ENCODE measurements at regions not wholly inside any gene's neighbourhood (a gene's known extent, or its start where the extent isn't known, plus 50 kb on each side); places are given as distances from the start of the nearest gene placed in this dataset.

- no peak for TF ChIP-seq POLR2AphosphoS5 (IDR thresholded peaks at IDR 0.05; ENCODE audit: low read depth, low read length)
- TF ChIP-seq POLR2A (IDR thresholded peaks at IDR 0.05; ENCODE audit: low read depth, low read length) = no peak
- TF ChIP-seq TAF1 (IDR thresholded peaks at IDR 0.05; ENCODE audit: borderline replicate concordance, low read depth, low read length) = no peak
- DNase-seq (ENCODE audit: insufficient read length) (no peak), FAIRE-seq (no peak)
These were observed 211.1 kb upstream of the LRFN2 start for GRCh38 chr6:40798069-40798770.

DNA sequence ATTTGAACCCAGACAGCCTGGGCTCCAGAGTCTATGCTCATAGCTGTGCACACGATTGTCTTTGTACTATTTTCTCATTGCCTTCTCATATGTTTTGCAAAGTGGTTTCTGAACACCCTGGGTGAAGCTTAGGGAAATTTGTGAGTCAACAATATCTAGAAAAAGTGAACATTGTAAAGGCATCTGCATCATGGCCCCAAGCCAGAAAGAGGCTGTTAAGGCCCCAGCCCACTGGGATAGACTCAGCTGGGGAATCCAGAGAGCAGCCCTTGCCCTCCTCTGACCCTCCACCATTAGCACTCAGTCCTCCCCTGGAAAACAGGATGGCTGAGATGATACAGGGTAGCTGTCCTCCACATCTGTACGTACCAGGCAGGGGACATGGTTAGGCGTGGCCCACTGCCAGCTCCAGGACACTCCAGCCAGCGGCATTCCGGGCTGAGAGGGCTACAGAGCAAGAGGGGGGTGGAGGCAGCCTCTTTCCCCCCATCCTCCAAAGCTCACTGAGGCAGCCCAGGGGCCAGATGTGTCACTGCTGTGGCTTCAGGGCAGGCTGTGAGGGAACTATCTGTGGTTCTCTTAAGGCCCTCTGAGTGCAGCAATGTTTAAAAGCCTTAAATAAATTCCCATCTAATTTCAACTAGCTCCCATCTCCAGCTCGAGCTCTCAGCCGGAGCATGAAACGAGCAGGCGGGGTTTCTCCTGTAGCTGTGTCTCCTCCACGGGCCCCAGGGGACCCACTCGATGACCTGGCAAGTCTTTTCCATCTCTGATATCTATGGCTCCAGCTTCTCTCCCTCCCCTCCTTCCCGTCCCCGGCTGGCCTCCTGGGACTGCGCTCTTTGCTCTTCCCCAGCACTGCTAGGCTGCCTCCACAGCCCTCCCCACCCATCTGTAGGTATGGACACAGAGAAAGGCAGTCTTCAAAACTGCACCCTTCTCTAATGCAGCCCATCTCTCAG, 209.4 kb upstream of the LRFN2 start:
- TF ChIP-seq TAF1 (IDR thresholded peaks at IDR 0.05; ENCODE audit: borderline replicate concordance, low read depth, low read length) = no peak
- FAIRE-seq (no peak), DNase-seq (ENCODE audit: insufficient read length) (no peak)

DNA sequence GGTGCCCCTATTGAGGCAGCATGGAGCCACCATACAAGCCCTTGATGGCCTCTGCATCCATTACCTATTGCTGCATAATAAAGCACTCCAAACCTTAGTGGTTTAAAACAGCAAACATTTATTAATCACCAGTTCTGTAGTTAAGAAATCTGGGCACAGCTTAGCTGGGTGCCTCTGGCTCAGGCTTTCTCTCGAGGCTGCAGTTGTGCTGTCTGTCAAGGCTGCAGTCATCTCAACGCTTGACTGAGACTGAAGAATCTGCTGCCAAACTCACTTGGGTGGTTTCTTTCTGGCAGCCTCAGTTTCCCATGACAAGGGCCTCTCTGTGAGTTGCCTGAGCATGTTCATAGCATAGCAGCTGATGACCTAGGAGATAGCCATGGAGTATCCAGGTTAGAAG, 207.4 kb upstream of the LRFN2 start:
- no peak for DNase-seq (ENCODE audit: insufficient read length)
- FAIRE-seq = no peak
- no peak for TF ChIP-seq POLR2A (IDR thresholded peaks at IDR 0.05; ENCODE audit: low read depth, low read length)
- TF ChIP-seq POLR2AphosphoS5 (IDR thresholded peaks at IDR 0.05; ENCODE audit: low read depth, low read length) = no peak
- no peak for TF ChIP-seq TAF1 (IDR thresholded peaks at IDR 0.05; ENCODE audit: borderline replicate concordance, low read depth, low read length)

GRCh38 chr6:40792183-40792582, 205.0 kb upstream of the LRFN2 start:
- no peak for FAIRE-seq
- DNase-seq (ENCODE audit: insufficient read length) = no peak

DNA sequence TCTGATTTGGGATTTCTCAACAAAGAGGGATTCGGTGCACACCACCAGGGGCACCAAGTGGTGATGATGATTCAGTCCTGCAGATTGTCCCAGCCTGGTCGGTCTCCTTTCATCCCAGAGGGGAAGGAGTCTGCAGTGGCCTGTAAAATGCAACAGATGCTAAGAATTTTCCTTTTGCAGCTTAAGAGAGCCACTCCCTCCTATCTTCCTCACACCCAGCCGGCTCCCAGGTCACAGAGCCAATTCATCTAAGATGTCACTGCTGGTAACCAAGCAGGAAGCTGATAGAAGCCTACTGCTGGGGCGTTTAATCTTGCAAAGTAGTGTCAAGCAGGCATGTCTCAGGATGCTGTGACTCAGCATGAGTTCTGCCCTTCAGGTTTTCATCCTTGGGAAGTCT, 203.8 kb upstream of the LRFN2 start:
- no peak for TF ChIP-seq TAF1 (IDR thresholded peaks at IDR 0.05; ENCODE audit: borderline replicate concordance, low read depth, low read length)
- TF ChIP-seq POLR2AphosphoS5 (IDR thresholded peaks at IDR 0.05; ENCODE audit: low read depth, low read length) = no peak
- no peak for TF ChIP-seq POLR2A (IDR thresholded peaks at IDR 0.05; ENCODE audit: low read depth, low read length)
- FAIRE-seq (no peak), DNase-seq (ENCODE audit: insufficient read length) (no peak)

More at GRCh38 chr6:40792183-40792582, 205.0 kb upstream of the LRFN2 start:
- TF ChIP-seq TAF1 (IDR thresholded peaks at IDR 0.05; ENCODE audit: borderline replicate concordance, low read depth, low read length) = no peak

- FAIRE-seq (no peak), DNase-seq (ENCODE audit: insufficient read length) (no peak)
- TF ChIP-seq POLR2A (IDR thresholded peaks at IDR 0.05; ENCODE audit: low read depth, low read length) = no peak
- no peak for TF ChIP-seq POLR2AphosphoS5 (IDR thresholded peaks at IDR 0.05; ENCODE audit: low read depth, low read length)
- TF ChIP-seq TAF1 (IDR thresholded peaks at IDR 0.05; ENCODE audit: borderline replicate concordance, low read depth, low read length) = no peak
These were observed 201.8 kb upstream of the LRFN2 start for GRCh38 chr6:40788661-40789655.

DNA sequence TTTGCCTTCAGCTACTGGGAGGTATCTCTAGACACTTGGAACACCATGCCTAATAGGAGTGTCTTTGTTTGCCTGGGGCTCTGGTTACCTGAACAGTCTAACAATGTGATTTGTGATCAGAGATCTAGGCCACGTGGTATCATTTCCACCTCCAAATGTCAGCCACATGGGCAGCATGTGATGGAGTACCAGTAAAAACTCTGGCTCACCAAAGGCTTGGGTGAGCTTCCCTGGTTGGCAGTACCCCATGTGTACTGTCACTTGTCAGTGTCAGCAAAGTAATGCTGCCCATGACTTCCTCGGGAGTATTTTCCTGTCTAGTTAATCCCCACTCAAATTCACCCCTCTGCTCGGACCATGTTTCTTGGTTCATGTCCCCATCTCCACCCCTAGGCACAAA, 195.2 kb upstream of the LRFN2 start:
- TF ChIP-seq POLR2A (IDR thresholded peaks at IDR 0.05; ENCODE audit: low read depth, low read length) = no peak
- no peak for TF ChIP-seq TAF1 (IDR thresholded peaks at IDR 0.05; ENCODE audit: borderline replicate concordance, low read depth, low read length)
- TF ChIP-seq POLR2AphosphoS5 (IDR thresholded peaks at IDR 0.05; ENCODE audit: low read depth, low read length) = no peak
- FAIRE-seq (no peak), DNase-seq (ENCODE audit: insufficient read length) (no peak)

GRCh38 chr6:40780637-40781036, 193.5 kb upstream of the LRFN2 start:
- FAIRE-seq = no peak
- TF ChIP-seq POLR2AphosphoS5 (IDR thresholded peaks at IDR 0.05; ENCODE audit: low read depth, low read length) (no peak), TAF1 (IDR thresholded peaks at IDR 0.05; ENCODE audit: borderline replicate concordance, low read depth, low read length) (no peak), POLR2A (IDR thresholded peaks at IDR 0.05; ENCODE audit: low read depth, low read length) (no peak)

GRCh38 chr6:40779409-40779808, 192.2 kb upstream of the LRFN2 start:
- TF ChIP-seq POLR2A (IDR thresholded peaks at IDR 0.05; ENCODE audit: low read depth, low read length) (no peak), POLR2AphosphoS5 (IDR thresholded peaks at IDR 0.05; ENCODE audit: low read depth, low read length) (no peak), TAF1 (IDR thresholded peaks at IDR 0.05; ENCODE audit: borderline replicate concordance, low read depth, low read length) (no peak)
- DNase-seq (ENCODE audit: insufficient read length) = no peak
- FAIRE-seq = no peak

More at GRCh38 chr6:40780637-40781036, 193.5 kb upstream of the LRFN2 start:
- no peak for DNase-seq (ENCODE audit: insufficient read length)

GRCh38 chr6:40778918-40779317, 191.8 kb upstream of the LRFN2 start:
- FAIRE-seq = no peak
- DNase-seq (ENCODE audit: insufficient read length) = no peak
- no peak for TF ChIP-seq TAF1 (IDR thresholded peaks at IDR 0.05; ENCODE audit: borderline replicate concordance, low read depth, low read length)
- no peak for TF ChIP-seq POLR2A (IDR thresholded peaks at IDR 0.05; ENCODE audit: low read depth, low read length)
- TF ChIP-seq POLR2AphosphoS5 (IDR thresholded peaks at IDR 0.05; ENCODE audit: low read depth, low read length) = no peak

GRCh38 chr6:40778196-40778595, 191.0 kb upstream of the LRFN2 start:
- no peak for TF ChIP-seq POLR2A (IDR thresholded peaks at IDR 0.05; ENCODE audit: low read depth, low read length)
- no peak for TF ChIP-seq POLR2AphosphoS5 (IDR thresholded peaks at IDR 0.05; ENCODE audit: low read depth, low read length)
- TF ChIP-seq TAF1 (IDR thresholded peaks at IDR 0.05; ENCODE audit: borderline replicate concordance, low read depth, low read length) = no peak
- no peak for FAIRE-seq
- no peak for DNase-seq (ENCODE audit: insufficient read length)
